Keratinocyte (primary cell): ENCODE measurements at regions not wholly inside any gene's neighbourhood (a gene's known extent, or its start where the extent isn't known, plus 50 kb on each side); places are given as distances from the start of the nearest gene placed in this dataset.

Source experiments
- CTCF ChIP-seq, 3 experiments: IDR thresholded peaks in 1 of 3; conservative IDR thresholded peaks in 1 of 3; optimal IDR thresholded peaks in 1 of 3; 2 replicates in 2 of 3; 3 replicates in 1 of 3; pipeline versions ENCODE3 to v1.5.1; 2011; ENCODE audit warnings: low read length in 3 of 3, mild to moderate bottlenecking in 3 of 3, moderate library complexity in 2 of 3, control low read depth in 1 of 3, inconsistent platforms in 1 of 3; ENCODE audit not compliant: insufficient read depth in 2 of 3; ENCODE audit errors: extremely low read depth in 1 of 3
- EZH2 ChIP-seq: IDR thresholded peaks from one replicate; pipeline ENCODE4 v1.6.1; 2012; ENCODE audit warnings: inconsistent platforms, mild to moderate bottlenecking, low read length, moderate library complexity

- TF ChIP-seq CTCF (optimal IDR thresholded peaks at IDR 0.05 in 1 of 3, IDR thresholded peaks at IDR 0.05 in 1 of 3, conservative IDR thresholded peaks at IDR 0.05 in 1 of 3; ENCODE audit: extremely low read depth in 1 of 3, insufficient read depth in 2 of 3, low read length in 3 of 3) (no peak), EZH2 (no peak)
These were observed 97.4 kb upstream of the CCND2 start for GRCh38 chr12:4176168-4176567.
